OCI-LY1 (cell line): ENCODE measurements at regions not wholly inside any gene's neighbourhood (a gene's known extent, or its start where the extent isn't known, plus 50 kb on each side); places are given as distances from the start of the nearest gene placed in this dataset.

Source experiments
- EZH2 ChIP-seq: fragments of 200-600 bp; sonication (generic), shearing (Covaris generic); IDR thresholded peaks from 2 replicates; pipeline ENCODE4 v1.8.0; 2017; ENCODE audit warnings: borderline replicate concordance, mixed run types, mild to moderate bottlenecking, antibody characterized with exemption, low read length, moderate library complexity, mixed read lengths
- TF ChIP-seq, protein P1 (sequence below): fragments of 200-600 bp; sonication (generic), shearing (Covaris generic); IDR thresholded peaks from 2 replicates; pipeline ENCODE4 v1.5.1; 2017; ENCODE audit warnings: mild to moderate bottlenecking, antibody characterized with exemption, low read length, moderate library complexity, mixed read lengths

DNA sequence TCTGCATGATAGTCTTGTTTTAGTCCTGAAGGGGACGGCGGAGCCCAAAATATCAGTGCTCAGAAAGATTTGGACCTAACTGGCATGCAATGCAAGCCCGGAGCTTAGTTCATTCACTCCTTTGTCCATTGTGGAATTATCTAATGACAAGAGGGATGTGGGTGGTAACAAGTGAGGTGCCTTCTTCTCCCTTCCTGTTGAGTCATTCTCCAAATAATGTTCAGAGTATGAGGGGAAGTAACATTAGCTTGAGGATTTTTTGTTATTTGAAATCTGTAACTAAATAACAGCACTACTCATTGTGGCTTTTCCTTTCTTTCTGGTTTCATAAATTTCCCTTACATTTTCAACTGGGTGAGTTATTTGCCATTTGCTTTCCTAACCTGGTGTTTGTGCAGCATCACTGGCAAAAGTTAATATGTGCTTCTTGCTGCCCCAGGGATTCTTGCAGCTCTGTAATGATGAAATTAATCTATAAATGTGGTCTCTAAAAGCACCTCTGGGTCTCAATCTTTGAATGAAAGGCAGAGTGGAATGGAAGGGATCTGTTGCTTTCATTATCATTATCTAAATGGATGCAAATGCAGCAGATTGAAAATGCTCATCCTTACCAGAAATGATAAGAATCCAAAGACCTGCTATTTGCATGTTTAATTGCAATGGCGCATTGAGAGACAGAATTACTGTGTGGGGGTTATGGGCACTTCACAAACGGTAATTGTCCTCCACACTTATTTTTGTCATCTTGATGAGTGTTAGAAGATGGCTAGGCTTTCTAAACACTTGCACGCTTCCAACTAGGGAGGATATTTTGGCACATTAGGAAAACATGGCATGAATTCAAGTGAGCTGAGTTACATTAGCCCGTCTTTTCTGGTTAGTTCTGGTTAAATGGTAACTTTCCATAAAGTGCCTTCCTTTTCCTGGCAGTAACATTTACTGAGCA, 89.9 kb upstream of the MITF start:
- TF ChIP-seq EZH2: no peak
- TF ChIP-seq, protein P1, sequence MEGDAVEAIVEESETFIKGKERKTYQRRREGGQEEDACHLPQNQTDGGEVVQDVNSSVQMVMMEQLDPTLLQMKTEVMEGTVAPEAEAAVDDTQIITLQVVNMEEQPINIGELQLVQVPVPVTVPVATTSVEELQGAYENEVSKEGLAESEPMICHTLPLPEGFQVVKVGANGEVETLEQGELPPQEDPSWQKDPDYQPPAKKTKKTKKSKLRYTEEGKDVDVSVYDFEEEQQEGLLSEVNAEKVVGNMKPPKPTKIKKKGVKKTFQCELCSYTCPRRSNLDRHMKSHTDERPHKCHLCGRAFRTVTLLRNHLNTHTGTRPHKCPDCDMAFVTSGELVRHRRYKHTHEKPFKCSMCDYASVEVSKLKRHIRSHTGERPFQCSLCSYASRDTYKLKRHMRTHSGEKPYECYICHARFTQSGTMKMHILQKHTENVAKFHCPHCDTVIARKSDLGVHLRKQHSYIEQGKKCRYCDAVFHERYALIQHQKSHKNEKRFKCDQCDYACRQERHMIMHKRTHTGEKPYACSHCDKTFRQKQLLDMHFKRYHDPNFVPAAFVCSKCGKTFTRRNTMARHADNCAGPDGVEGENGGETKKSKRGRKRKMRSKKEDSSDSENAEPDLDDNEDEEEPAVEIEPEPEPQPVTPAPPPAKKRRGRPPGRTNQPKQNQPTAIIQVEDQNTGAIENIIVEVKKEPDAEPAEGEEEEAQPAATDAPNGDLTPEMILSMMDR: no peak
